Type B pancreatic cell (in vitro differentiated cells): ENCODE measurements at regions not wholly inside any gene's neighbourhood (a gene's known extent, or its start where the extent isn't known, plus 50 kb on each side); places are given as distances from the start of the nearest gene placed in this dataset.

ENCODE experiments used
- DNase-seq: peaks from one replicate; pipeline ENCODE4 v3.0.0; 2021; ENCODE audit warnings: mixed read lengths; ENCODE audit not compliant: unreplicated experiment; ENCODE audit errors: extremely low spot score
- H3K27ac Mint-ChIP-seq: 2 replicates; pipeline ENCODE4 v1.8.0; 2021; ENCODE audit warnings: mild to moderate bottlenecking, mixed read lengths
- H3K27me3 Mint-ChIP-seq: 2 replicates; pipeline ENCODE4 v1.8.0; 2021; ENCODE audit warnings: mixed read lengths
- H3K36me3 Mint-ChIP-seq: 2 replicates; pipeline ENCODE4 v1.8.0; 2021; ENCODE audit warnings: mixed read lengths
- H3K4me1 Mint-ChIP-seq: one replicate; pipeline ENCODE4 v1.8.0; 2021; ENCODE audit warnings: mixed read lengths; ENCODE audit not compliant: unreplicated experiment
- H3K4me3 Mint-ChIP-seq: 2 replicates; pipeline ENCODE4 v1.8.0; 2021; ENCODE audit warnings: mild to moderate bottlenecking, mixed read lengths
- H3K9me3 Mint-ChIP-seq: 2 replicates; pipeline ENCODE4 v1.8.0; 2021; ENCODE audit warnings: mixed read lengths
- TF ChIP-seq, protein P1 (sequence below): fragments of 200-600 bp; sonication (generic); conservative IDR thresholded peaks from 2 replicates; pipeline ENCODE4 v1.5.0; 2021; ENCODE audit warnings: antibody characterized with exemption, mild to moderate bottlenecking

DNA sequence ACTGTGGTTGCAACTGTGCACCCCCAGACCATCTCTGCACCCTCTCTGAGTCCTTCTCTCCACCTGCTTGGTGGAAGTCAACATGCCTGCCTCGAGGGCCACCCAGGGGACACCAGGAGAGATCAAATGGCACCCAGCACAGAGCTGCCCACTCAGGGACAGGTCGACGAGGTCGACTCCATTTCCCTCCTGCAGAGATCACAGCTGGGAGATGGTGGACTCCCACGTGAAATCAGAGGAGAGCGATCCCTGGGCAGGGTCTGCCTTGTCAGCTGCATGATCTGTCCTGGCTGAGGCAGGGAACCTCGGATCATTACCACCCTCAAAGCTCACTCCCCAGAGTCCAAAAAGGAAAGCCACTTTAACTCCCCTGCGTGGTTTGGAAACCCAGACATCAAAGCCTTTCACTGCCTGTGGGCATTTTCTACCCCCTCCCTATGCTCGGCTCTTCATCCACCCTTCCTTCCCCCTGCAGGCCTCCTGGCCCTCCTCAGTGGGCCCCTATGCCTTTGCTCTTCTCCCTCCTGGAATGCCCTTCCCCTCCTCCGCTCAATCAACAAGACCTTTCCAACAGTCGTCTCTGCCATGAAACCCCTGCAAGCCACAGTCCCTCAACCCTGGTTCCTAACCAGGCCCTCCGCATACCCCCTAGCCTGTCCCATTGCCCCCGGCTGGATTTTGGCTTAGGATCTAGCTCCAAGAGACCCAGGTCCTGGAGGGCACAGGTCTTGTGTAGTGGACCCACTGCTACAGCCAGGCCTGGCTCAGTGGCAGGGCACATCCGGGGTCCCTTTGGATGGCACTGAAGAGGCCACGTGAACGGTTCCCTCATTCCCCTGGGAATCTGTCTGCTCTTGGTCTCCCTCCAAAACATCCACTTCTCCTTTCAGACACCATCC is 103.8 kb upstream of the RPL38 start:
- H3K4me3 Mint-ChIP-seq = no peak overlapping the region
- no peak for DNase-seq

DNA sequence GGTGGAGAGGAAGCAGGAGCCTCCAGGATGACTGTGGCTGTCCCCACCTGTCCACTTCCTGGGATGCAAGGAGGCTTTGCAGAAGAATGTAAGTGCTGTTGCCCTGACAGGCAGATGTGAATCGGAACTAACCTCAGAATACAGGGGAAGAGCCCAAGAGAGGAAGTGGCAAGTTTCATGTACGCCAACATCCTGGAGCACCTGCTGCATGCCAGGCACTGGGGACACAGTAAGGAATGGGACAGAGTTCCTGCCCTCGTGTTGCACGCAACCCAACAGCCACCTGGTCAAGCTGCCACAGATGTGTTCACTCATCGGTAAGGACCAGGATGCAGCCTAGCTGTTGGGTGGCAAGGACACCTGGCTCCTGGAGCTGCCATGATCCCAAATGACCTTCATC is 98.6 kb upstream of the RPL38 start:
- TF ChIP-seq, protein P1, sequence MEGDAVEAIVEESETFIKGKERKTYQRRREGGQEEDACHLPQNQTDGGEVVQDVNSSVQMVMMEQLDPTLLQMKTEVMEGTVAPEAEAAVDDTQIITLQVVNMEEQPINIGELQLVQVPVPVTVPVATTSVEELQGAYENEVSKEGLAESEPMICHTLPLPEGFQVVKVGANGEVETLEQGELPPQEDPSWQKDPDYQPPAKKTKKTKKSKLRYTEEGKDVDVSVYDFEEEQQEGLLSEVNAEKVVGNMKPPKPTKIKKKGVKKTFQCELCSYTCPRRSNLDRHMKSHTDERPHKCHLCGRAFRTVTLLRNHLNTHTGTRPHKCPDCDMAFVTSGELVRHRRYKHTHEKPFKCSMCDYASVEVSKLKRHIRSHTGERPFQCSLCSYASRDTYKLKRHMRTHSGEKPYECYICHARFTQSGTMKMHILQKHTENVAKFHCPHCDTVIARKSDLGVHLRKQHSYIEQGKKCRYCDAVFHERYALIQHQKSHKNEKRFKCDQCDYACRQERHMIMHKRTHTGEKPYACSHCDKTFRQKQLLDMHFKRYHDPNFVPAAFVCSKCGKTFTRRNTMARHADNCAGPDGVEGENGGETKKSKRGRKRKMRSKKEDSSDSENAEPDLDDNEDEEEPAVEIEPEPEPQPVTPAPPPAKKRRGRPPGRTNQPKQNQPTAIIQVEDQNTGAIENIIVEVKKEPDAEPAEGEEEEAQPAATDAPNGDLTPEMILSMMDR = no peak
- no peak for DNase-seq
- Mint-ChIP-seq H3K9me3 (no peaks in the 10 kb centered on the region), H3K27ac (no peak overlapping the region), H3K4me3 (no peak overlapping the region), H3K4me1 (peaks cover 8% of the 10 kb centered on the region), H3K27me3 (peaks cover 29% of the 10 kb centered on the region), H3K36me3 (no peaks in the 10 kb centered on the region)

More for the DNA sequence above, 103.8 kb upstream of the RPL38 start:
- Mint-ChIP-seq H3K27me3 (peaks cover 20% of the 10 kb centered on the region), H3K4me1 (peaks cover 4% of the 10 kb centered on the region), H3K9me3 (no peaks in the 10 kb centered on the region), H3K36me3 (no peaks in the 10 kb centered on the region), H3K27ac (no peak overlapping the region)
- TF ChIP-seq, protein P1 = no peak

- no peak overlapping the region for H3K4me3 Mint-ChIP-seq
- no peak for DNase-seq
These were observed 96.4 kb upstream of the RPL38 start for GRCh38 chr17:74107107-74107506.

DNA sequence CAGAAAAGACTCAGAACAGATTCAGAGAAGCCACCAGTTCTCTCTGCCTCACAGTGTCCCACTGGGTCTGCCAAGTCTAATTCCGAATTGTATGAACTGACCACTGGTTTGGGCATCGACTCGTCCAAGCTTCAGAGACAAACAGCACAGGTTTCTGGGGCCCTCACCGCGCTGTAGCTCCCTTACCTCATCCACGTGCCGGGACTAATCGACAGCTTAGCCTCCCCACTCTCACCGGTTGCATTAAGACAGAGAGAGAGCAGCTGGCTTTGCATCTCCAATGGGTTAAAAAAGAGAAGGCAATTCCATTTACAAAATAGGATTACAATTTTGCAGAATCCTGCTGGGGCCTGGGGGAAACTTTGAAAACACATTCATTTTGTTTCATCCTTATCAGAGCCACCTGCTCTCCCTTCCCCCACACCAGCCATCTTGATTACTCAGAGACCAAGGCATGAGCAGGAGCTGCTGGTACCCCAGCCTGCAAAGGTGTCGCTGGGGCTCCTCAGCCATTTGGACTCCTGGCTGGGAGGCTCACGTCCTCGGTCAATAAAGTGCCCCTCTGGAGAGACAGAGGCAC is 95.3 kb upstream of the RPL38 start:
- DNase-seq = no peak
- Mint-ChIP-seq H3K36me3 (no peaks in the 10 kb centered on the region), H3K4me3 (no peak overlapping the region), H3K4me1 (peaks cover 16% of the 10 kb centered on the region), H3K27me3 (peaks cover 12% of the 10 kb centered on the region), H3K9me3 (no peaks in the 10 kb centered on the region), H3K27ac (no peak overlapping the region)
- TF ChIP-seq, protein P1 = no peak

More at GRCh38 chr17:74107107-74107506, 96.4 kb upstream of the RPL38 start:
- Mint-ChIP-seq H3K9me3 (no peaks in the 10 kb centered on the region), H3K36me3 (no peaks in the 10 kb centered on the region), H3K4me1 (peaks cover 16% of the 10 kb centered on the region), H3K27ac (no peak overlapping the region), H3K27me3 (peaks cover 19% of the 10 kb centered on the region)
- TF ChIP-seq, protein P1 = no peak

GRCh38 chr17:74110467-74110866 is 93.0 kb upstream of the RPL38 start:
- Mint-ChIP-seq H3K9me3 (no peaks in the 10 kb centered on the region), H3K27me3 (peaks cover 12% of the 10 kb centered on the region), H3K36me3 (no peaks in the 10 kb centered on the region), H3K27ac (peak overlapping the region; percentile 26), H3K4me3 (no peak overlapping the region), H3K4me1 (peaks cover 22% of the 10 kb centered on the region)
- no peak for DNase-seq
- TF ChIP-seq, protein P1 = no peak
